HEK293 (cell line): ENCODE measurements at regions not wholly inside any gene's neighbourhood (a gene's known extent, or its start where the extent isn't known, plus 50 kb on each side); places are given as distances from the start of the nearest gene placed in this dataset.

Experiments
- CTCF ChIA-PET: fragments of 350-600 bp; formaldehyde crosslinking; extraction: SDS; loops from one replicate; lab custom pipeline; 2021; ENCODE audit warnings: antibody characterized with exemption; lab: Yijun Ruan, JAX
- POLR2A ChIA-PET: fragments of 300-600 bp; formaldehyde crosslinking; extraction: SDS; loops from one replicate; lab custom pipeline; 2020; ENCODE audit warnings: antibody characterized with exemption, inconsistent platforms; lab: Yijun Ruan, JAX
- H3K27ac ChIP-seq: fragments of 200-500 bp; sonication (Bioruptor generic); 2 replicates; pipeline ENCODE4 v1.5.1; 2014; ENCODE audit warnings: low read depth, low read length, control low read depth, inconsistent platforms; ENCODE audit errors: extremely low read depth
- H3K36me3 ChIP-seq, 2 experiments: fragments of 200-500 bp in 1 of 2; sonication (Bioruptor generic) in 1 of 2; 1 replicate in 1 of 2; 2 replicates in 1 of 2; pipeline ENCODE4 v1.5.1; 2014 to 2017; ENCODE audit warnings: inconsistent platforms in 2 of 2, low read length in 2 of 2; ENCODE audit not compliant: control insufficient read depth in 2 of 2, insufficient read depth in 1 of 2
- H3K4me1 ChIP-seq: fragments of 200-500 bp; sonication (Bioruptor generic); 2 replicates; pipeline ENCODE4 v1.5.1; 2014; ENCODE audit warnings: mild to moderate bottlenecking, low read length, inconsistent platforms; ENCODE audit not compliant: control insufficient read depth, insufficient read depth
- H3K4me3 ChIP-seq: 2 replicates; pipeline ENCODE4 v1.5.1; 2011; ENCODE audit warnings: low read depth, mild to moderate bottlenecking, control low read depth, low read length, moderate library complexity
- H3K9me3 ChIP-seq: fragments of 200-500 bp; sonication (Bioruptor generic); 2 replicates; pipeline ENCODE4 v1.5.1; 2014; ENCODE audit warnings: low read depth, low read length, inconsistent platforms; ENCODE audit not compliant: control insufficient read depth, insufficient read depth
- BCL11B ChIP-seq: fragments of 450-650 bp; formaldehyde crosslinking; IDR thresholded peaks from 2 replicates; pipeline ENCODE4 v1.5.1; 2016; ENCODE audit warnings: low read depth, missing biosample characterization, missing genetic modification characterization
- EGR2 ChIP-seq: fragments of 450-650 bp; formaldehyde crosslinking; IDR thresholded peaks from 2 replicates; pipeline ENCODE4 v1.5.1; 2016; ENCODE audit warnings: low read depth, missing biosample characterization, missing genetic modification characterization
- GLIS1 ChIP-seq: fragments of 450-650 bp; formaldehyde crosslinking; IDR thresholded peaks from 2 replicates; pipeline ENCODE4 v1.5.1; 2016; ENCODE audit warnings: missing biosample characterization, missing genetic modification characterization
- HOXD13 ChIP-seq: sonication (generic); formaldehyde crosslinking; IDR thresholded peaks from 2 replicates; pipeline ENCODE4 v1.8.0; 2022; ENCODE audit warnings: missing genetic modification reagents, borderline replicate concordance
- KLF7 ChIP-seq: fragments of 450-650 bp; formaldehyde crosslinking; IDR thresholded peaks from 2 replicates; pipeline ENCODE4 v1.5.1; 2016; ENCODE audit warnings: missing biosample characterization, missing genetic modification characterization, borderline replicate concordance
- KLF8 ChIP-seq: fragments of 450-650 bp; formaldehyde crosslinking; IDR thresholded peaks from 2 replicates; pipeline ENCODE4 v1.5.1; 2016; ENCODE audit warnings: missing biosample characterization, missing genetic modification characterization
- SP7 ChIP-seq: fragments of 450-650 bp; formaldehyde crosslinking; IDR thresholded peaks from 2 replicates; pipeline ENCODE4 v1.5.1; 2016; ENCODE audit warnings: missing biosample characterization, missing genetic modification characterization
- ZBTB21 ChIP-seq: fragments of 450-650 bp; formaldehyde crosslinking; IDR thresholded peaks from 2 replicates; pipeline ENCODE4 v1.5.1; 2017; ENCODE audit warnings: missing biosample characterization, missing genetic modification characterization
- ZEB2 ChIP-seq: fragments of 450-650 bp; formaldehyde crosslinking; IDR thresholded peaks from 2 replicates; pipeline ENCODE4 v1.5.1; 2016; ENCODE audit warnings: missing biosample characterization, missing genetic modification characterization
- ZFHX2 ChIP-seq: fragments of 450-650 bp; formaldehyde crosslinking; conservative IDR thresholded peaks from 2 replicates; pipeline ENCODE4 v1.5.1; 2016; ENCODE audit warnings: missing biosample characterization, missing genetic modification characterization
- ZNF121 ChIP-seq: fragments of 450-650 bp; formaldehyde crosslinking; IDR thresholded peaks from 2 replicates; pipeline ENCODE4 v1.5.1; 2016; ENCODE audit warnings: missing biosample characterization, missing genetic modification characterization
- ZNF133 ChIP-seq: fragments of 450-650 bp; formaldehyde crosslinking; IDR thresholded peaks from 2 replicates; pipeline ENCODE4 v1.5.1; 2016; ENCODE audit warnings: missing biosample characterization, missing genetic modification characterization
- ZNF174 ChIP-seq: fragments of 450-650 bp; formaldehyde crosslinking; IDR thresholded peaks from 2 replicates; pipeline ENCODE4 v1.5.0; 2017; ENCODE audit warnings: missing biosample characterization, mild to moderate bottlenecking, missing genetic modification characterization
- ZNF175 ChIP-seq: fragments of 450-650 bp; formaldehyde crosslinking; IDR thresholded peaks from 2 replicates; pipeline ENCODE4 v1.5.1; 2016; ENCODE audit warnings: missing biosample characterization, missing genetic modification characterization
- ZNF23 ChIP-seq: fragments of 450-650 bp; formaldehyde crosslinking; IDR thresholded peaks from 2 replicates; pipeline ENCODE4 v1.5.1; 2016; ENCODE audit warnings: missing biosample characterization, missing genetic modification characterization, borderline replicate concordance
- ZNF354C ChIP-seq: fragments of 450-650 bp; formaldehyde crosslinking; IDR thresholded peaks from 2 replicates; pipeline ENCODE4 v1.5.1; 2016; ENCODE audit warnings: missing biosample characterization, missing genetic modification characterization, low read depth, borderline replicate concordance
- ZNF394 ChIP-seq: fragments of 450-650 bp; formaldehyde crosslinking; IDR thresholded peaks from 2 replicates; pipeline ENCODE4 v1.5.1; 2016; ENCODE audit warnings: missing biosample characterization, missing genetic modification characterization, mild to moderate bottlenecking, moderate library complexity, borderline replicate concordance
- ZNF404 ChIP-seq: fragments of 450-650 bp; formaldehyde crosslinking; IDR thresholded peaks from 2 replicates; pipeline ENCODE4 v1.5.1; 2017; ENCODE audit warnings: missing biosample characterization, missing genetic modification characterization
- ZNF585B ChIP-seq: fragments of 450-650 bp; formaldehyde crosslinking; IDR thresholded peaks from 2 replicates; pipeline ENCODE4 v1.5.1; 2016; ENCODE audit warnings: missing biosample characterization, missing genetic modification characterization
- ZNF645 ChIP-seq: fragments of 450-650 bp; formaldehyde crosslinking; IDR thresholded peaks from 2 replicates; pipeline ENCODE4; 2016; ENCODE audit warnings: missing biosample characterization, missing genetic modification characterization
- ZNF660 ChIP-seq: fragments of 450-650 bp; IDR thresholded peaks from 2 replicates; pipeline ENCODE4 v1.5.1; 2018; ENCODE audit warnings: missing biosample characterization, mild to moderate bottlenecking, missing genetic modification characterization
- ZSCAN4 ChIP-seq: fragments of 450-650 bp; formaldehyde crosslinking; IDR thresholded peaks from 2 replicates; pipeline ENCODE4 v1.5.1; 2017; ENCODE audit warnings: missing biosample characterization, missing genetic modification characterization
- TF ChIP-seq, protein P1 (sequence below): fragments of 450-650 bp; formaldehyde crosslinking; IDR thresholded peaks from 2 replicates; pipeline ENCODE4 v1.5.1; 2016; ENCODE audit warnings: missing biosample characterization, missing genetic modification characterization

DNA sequence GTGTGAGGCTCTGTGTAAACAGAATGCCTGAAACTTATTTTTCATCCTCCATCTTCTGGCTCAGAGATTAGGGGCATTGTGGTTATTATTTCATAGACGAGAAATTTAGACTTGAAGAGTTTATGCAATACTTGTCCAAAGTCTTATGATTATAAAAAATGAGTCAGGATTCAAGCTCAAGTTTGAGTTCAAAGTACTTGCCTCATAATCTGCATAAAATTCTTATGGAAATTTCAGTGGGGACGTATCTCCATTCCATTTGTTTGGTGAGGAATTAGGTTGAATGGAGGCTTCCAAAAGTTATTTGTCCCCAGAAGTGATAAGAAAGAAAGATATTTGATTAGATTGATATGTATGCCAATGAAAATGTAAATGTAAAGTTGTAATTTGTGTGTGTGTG lies 93.7 kb upstream of the CLVS2 start (continued):
- TF ChIP-seq ZNF23 (tag by site-specific recombination) (no peak), SP7 (tag by site-specific recombination) (no peak)

DNA sequence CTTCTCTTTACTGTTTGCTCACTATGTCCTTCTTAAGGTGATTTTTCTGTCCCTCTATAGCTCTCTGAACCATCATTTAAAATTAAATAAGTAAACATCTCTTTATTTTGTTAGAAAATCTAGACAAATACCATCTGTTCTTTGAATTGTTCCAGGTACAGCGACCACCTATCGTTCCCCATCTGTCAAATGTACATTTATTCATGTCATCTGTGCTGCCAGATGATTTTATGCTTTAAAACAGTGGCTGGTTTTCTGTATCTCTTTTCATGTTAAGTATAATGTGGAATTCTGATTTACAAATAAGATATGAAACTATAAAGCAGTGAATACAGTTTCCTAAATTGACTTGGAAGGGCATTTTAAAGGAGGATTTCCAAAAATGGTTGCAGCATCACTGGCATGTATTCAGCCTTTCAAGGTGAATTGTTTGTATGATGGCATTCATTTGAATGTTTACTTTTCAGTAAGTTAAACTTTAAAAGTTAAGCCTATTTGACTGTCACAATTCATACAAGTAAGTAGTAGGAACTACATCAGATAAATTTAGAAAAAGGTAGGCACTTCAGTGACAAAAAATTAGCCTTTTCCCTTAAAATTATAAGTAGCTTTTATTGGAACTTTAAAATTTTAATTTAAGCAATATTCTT lies 92.6 kb upstream of the CLVS2 start:
- Histone ChIP-seq H3K27ac (no peak overlapping the region), H3K4me3 (no peak overlapping the region), H3K4me1 (no peaks in the 10 kb centered on the region), H3K9me3 (no peaks in the 10 kb centered on the region), H3K36me3 (no peaks in the 10 kb centered on the region)
- TF ChIP-seq ZBTB21 (tag by site-specific recombination) (no peak), ZNF394 (no peak), ZNF133 (tag by site-specific recombination) (no peak), BCL11B (tag by site-specific recombination) (no peak), ZNF404 (tag by site-specific recombination) (no peak), KLF8 (tag by site-specific recombination) (no peak), KLF7 (tag by site-specific recombination) (no peak), ZNF585B (tag by site-specific recombination) (no peak), ZNF660 (tag by site-specific recombination) (no peak), ZNF354C (no peak), ZNF121 (no peak), ZNF174 (tag by site-specific recombination) (no peak), HOXD13 (CRISPR knock-in tag) (no peak), ZSCAN4 (no peak), ZNF645 (no peak), ZEB2 (tag by site-specific recombination) (no peak), ZNF175 (no peak)
- TF ChIP-seq, protein P1, sequence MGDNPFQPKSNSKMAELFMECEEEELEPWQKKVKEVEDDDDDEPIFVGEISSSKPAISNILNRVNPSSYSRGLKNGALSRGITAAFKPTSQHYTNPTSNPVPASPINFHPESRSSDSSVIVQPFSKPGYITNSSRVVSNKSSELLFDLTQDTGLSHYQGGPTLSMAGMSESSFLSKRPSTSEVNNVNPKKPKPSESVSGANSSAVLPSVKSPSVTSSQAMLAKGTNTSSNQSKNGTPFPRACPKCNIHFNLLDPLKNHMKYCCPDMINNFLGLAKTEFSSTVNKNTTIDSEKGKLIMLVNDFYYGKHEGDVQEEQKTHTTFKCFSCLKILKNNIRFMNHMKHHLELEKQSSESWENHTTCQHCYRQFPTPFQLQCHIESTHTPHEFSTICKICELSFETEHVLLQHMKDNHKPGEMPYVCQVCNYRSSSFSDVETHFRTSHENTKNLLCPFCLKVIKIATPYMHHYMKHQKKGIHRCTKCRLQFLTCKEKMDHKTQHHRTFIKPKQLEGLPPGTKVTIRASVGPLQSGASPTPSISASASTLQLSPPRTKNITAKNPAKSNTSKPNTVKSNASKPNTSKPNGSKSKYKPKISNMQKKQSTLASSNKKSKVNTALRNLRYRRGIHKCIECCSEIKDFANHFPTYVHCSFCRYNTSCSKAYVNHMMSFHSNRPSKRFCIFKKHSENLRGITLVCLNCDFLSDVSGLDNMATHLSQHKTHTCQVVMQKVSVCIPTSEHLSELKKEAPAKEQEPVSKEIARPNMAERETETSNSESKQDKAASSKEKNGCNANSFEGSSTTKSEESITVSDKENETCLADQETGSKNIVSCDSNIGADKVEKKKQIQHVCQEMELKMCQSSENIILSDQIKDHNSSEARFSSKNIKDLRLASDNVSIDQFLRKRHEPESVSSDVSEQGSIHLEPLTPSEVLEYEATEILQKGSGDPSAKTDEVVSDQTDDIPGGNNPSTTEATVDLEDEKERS (tag by site-specific recombination) = no peak
- ChIA-PET POLR2A (no interaction called here), CTCF (interaction anchor here (0.9 to 1.2 kb wide), 2 partner anchors 31 to 45 kb away, joined by 3 to 4 read pairs; no protein-coding TSS in a partner anchor)

DNA sequence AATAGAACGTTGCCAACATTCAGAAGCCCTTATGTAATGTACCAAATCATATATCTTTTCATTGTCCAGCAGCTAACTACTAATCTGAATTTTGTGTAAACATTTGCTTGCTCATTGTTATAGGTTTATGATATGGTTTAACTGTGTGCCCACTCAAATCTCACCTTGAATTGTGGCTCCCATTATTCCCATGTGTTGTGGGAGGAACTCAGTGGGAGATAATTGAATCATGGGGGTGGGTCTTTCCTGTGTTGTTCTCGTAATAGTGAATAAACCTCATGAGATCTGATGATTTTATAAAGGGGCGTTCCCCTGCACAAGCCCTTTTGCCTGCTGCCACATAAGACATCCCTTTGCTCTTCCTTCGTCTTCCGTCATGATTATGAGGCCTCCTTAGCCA lies 91.9 kb upstream of the CLVS2 start:
- H3K4me3 ChIP-seq = no peak overlapping the region
- ChIA-PET POLR2A (no interaction called here), CTCF (interaction anchor here (0.9 to 1.2 kb wide), 2 partner anchors 32 to 44 kb away, joined by 3 to 4 read pairs; no protein-coding TSS in a partner anchor)
- no peaks in the 10 kb centered on the region for H3K9me3 ChIP-seq
- no peaks in the 10 kb centered on the region for H3K4me1 ChIP-seq
- H3K27ac ChIP-seq = no peak overlapping the region
- H3K36me3 ChIP-seq = no peaks in the 10 kb centered on the region
- peak; percentile 70 for TF ChIP-seq ZFHX2 (tag by site-specific recombination)
- no peak for TF ChIP-seq GLIS1 (tag by site-specific recombination)
- peak; percentile 74 for TF ChIP-seq EGR2 (tag by site-specific recombination)
